KMS-11 (cell line): ENCODE measurements at regions not wholly inside any gene's neighbourhood (a gene's known extent, or its start where the extent isn't known, plus 50 kb on each side); places are given as distances from the start of the nearest gene placed in this dataset.

Experiments used
- H2AFZ ChIP-seq: fragments of 200-600 bp; sonication (generic); 2 replicates; pipeline ENCODE4 v1.6.1; 2016; ENCODE audit warnings: antibody characterized with exemption, mixed run types, low read depth
- H3K27ac ChIP-seq: fragments of 200-600 bp; sonication (generic); 2 replicates; pipeline ENCODE4 v1.6.1; 2016; ENCODE audit warnings: mild to moderate bottlenecking, mixed run types
- H3K27me3 ChIP-seq: fragments of 200-600 bp; sonication (generic); 2 replicates; pipeline ENCODE4 v1.6.1; 2017; ENCODE audit warnings: mild to moderate bottlenecking, low read depth, mixed run types, moderate library complexity; ENCODE audit not compliant: insufficient read depth
- H3K36me3 ChIP-seq: fragments of 200-600 bp; sonication (generic); 2 replicates; pipeline ENCODE4 v1.6.1; 2017; ENCODE audit warnings: mild to moderate bottlenecking, mixed run types; ENCODE audit not compliant: insufficient read depth
- H3K4me1 ChIP-seq: fragments of 200-600 bp; sonication (generic); 2 replicates; pipeline ENCODE4 v1.6.1; 2016; ENCODE audit warnings: mild to moderate bottlenecking, low read depth, mixed run types; ENCODE audit not compliant: poor library complexity, severe bottlenecking
- H3K4me2 ChIP-seq: fragments of 200-600 bp; sonication (generic); 2 replicates; pipeline ENCODE4 v1.7.0; 2016; ENCODE audit warnings: mild to moderate bottlenecking, mixed run types
- H3K4me3 ChIP-seq: fragments of 200-600 bp; sonication (generic); IDR thresholded peaks from 2 replicates; pipeline ENCODE4 v1.6.1; 2017; ENCODE audit warnings: low read depth, low read length, mixed read lengths; ENCODE audit not compliant: insufficient read depth
- H3K79me2 ChIP-seq: fragments of 200-600 bp; sonication (generic); 2 replicates; pipeline ENCODE4 v1.6.1; 2016; ENCODE audit warnings: low read depth, mixed run types; ENCODE audit not compliant: insufficient read depth
- H3K9ac ChIP-seq: fragments of 200-600 bp; sonication (generic); 2 replicates; pipeline ENCODE4 v1.6.1; 2016; ENCODE audit warnings: mild to moderate bottlenecking, mixed run types
- H4K20me1 ChIP-seq: fragments of 200-600 bp; sonication (generic); 2 replicates; pipeline ENCODE4 v1.6.1; 2016; ENCODE audit warnings: mild to moderate bottlenecking, mixed run types; ENCODE audit not compliant: insufficient read depth
- TF ChIP-seq, protein P1 (sequence below): fragments of 200-600 bp; sonication (generic); conservative IDR thresholded peaks from 2 replicates; pipeline ENCODE4 v1.6.1; 2017; ENCODE audit warnings: low read depth, mild to moderate bottlenecking, antibody characterized with exemption, low read length, moderate library complexity, mixed read lengths

DNA sequence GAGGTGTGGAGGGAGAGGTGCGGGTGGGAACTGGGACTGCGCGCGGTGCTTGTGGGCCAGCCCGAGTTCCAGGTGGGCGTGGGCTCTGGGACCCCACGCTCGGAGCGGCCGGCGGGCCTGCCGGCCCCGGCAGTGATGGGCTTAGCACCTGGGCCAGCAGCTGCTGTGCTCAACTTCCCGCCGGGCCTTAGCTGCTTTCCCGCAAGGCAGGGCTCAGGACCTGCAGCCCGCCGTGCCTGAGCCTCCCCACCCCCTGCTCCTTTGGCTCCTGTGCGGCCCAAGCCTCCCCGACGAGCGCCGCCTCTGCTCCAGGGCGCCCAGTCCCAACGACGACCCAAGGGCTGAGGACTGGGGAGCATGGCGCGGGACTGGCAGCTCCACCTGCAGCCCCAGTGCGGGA is 232.7 kb downstream of the FGFR2 start:
- H3K4me1 ChIP-seq, result peaks cover 37% of the 10 kb centered on the region
- no peak overlapping the region for H2AFZ ChIP-seq
- no peaks in the 10 kb centered on the region for H3K79me2 ChIP-seq
- no peak overlapping the region for H3K9ac ChIP-seq
- no peak overlapping the region for H3K27ac ChIP-seq
- TF ChIP-seq, protein P1, sequence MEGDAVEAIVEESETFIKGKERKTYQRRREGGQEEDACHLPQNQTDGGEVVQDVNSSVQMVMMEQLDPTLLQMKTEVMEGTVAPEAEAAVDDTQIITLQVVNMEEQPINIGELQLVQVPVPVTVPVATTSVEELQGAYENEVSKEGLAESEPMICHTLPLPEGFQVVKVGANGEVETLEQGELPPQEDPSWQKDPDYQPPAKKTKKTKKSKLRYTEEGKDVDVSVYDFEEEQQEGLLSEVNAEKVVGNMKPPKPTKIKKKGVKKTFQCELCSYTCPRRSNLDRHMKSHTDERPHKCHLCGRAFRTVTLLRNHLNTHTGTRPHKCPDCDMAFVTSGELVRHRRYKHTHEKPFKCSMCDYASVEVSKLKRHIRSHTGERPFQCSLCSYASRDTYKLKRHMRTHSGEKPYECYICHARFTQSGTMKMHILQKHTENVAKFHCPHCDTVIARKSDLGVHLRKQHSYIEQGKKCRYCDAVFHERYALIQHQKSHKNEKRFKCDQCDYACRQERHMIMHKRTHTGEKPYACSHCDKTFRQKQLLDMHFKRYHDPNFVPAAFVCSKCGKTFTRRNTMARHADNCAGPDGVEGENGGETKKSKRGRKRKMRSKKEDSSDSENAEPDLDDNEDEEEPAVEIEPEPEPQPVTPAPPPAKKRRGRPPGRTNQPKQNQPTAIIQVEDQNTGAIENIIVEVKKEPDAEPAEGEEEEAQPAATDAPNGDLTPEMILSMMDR, result no peak
- no peaks in the 10 kb centered on the region for H3K27me3 ChIP-seq
- no peaks in the 10 kb centered on the region for H3K36me3 ChIP-seq
- H3K4me2 ChIP-seq, result no peak overlapping the region
- H3K4me3 ChIP-seq, result no peak overlapping the region
- no peaks in the 10 kb centered on the region for H4K20me1 ChIP-seq

DNA sequence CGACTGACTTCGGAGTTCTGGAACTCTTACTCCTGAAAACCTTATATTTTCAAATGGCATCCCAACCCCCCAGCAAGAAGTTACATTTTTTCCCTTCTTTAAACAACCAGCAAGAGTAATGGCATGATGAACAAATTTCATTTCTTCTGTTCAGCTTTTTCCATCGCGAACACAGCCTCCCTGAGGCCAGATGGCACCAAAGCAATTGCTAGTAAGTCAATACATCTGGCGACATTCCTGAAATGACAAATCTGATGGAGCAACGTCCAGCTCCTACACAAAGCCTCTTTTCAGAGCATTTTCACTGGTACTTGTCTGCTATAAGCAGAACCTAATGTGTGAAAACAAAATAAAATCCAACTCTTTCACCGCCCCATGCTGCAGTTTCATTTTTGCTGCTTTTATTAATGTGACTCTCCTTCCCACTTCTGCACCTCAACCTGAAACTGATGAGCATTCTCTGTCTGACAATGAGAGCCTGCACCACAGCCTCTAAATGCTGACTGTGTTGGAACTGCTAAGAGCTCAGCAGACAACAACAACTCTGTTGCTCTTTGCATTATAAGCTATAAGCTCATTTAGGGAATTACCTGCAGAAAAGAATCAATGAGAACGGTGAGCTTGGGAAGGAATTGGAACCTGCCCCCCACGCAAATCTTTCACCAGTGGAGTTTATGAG is 229.8 kb downstream of the FGFR2 start:
- Histone ChIP-seq H3K4me1 (peaks cover 48% of the 10 kb centered on the region), H4K20me1 (no peaks in the 10 kb centered on the region), H3K4me3 (no peak overlapping the region), H3K27ac (peak overlapping the region; percentile 80), H3K9ac (peak overlapping the region; percentile 50), H2AFZ (peak overlapping the region; percentile 57), H3K27me3 (no peaks in the 10 kb centered on the region), H3K4me2 (peak overlapping the region; percentile 69), H3K79me2 (no peaks in the 10 kb centered on the region), H3K36me3 (no peaks in the 10 kb centered on the region)
- TF ChIP-seq, protein P1, result no peak

DNA sequence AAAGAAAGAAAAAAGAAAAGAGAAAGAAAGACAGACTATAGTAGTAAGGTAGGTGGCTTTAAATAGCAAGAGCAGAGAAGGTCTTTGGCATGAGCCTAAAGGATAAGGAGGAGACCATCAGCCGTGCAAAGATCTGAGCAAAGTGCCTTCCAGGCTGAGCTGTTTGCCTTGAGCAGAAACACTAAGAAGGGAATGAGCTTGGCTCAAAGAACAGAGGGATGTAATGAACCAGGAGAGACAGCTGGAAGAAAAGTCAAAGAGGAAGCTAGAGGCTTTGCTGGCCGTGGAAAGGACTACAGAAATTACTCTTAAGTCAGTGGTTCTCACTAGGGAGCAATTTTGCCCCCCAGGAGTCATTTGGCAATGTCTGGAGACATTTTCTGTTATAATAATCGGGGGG is 228.6 kb downstream of the FGFR2 start:
- TF ChIP-seq, protein P1, result no peak
- no peak overlapping the region for H3K9ac ChIP-seq
- H3K27ac ChIP-seq, result no peak overlapping the region; the same call in 1 of the 2 replicates
- H3K4me2 ChIP-seq, result peak overlapping the region; percentile 69; the same call in 1 of the 2 replicates
- peaks cover 53% of the 10 kb centered on the region for H3K4me1 ChIP-seq
- no peaks in the 10 kb centered on the region for H3K79me2 ChIP-seq
- H3K4me3 ChIP-seq, result no peak overlapping the region
- H2AFZ ChIP-seq, result peak overlapping the region; percentile 57; the same call in 1 of the 2 replicates
- H3K36me3 ChIP-seq, result no peaks in the 10 kb centered on the region
- no peaks in the 10 kb centered on the region for H3K27me3 ChIP-seq
- H4K20me1 ChIP-seq, result no peaks in the 10 kb centered on the region

DNA sequence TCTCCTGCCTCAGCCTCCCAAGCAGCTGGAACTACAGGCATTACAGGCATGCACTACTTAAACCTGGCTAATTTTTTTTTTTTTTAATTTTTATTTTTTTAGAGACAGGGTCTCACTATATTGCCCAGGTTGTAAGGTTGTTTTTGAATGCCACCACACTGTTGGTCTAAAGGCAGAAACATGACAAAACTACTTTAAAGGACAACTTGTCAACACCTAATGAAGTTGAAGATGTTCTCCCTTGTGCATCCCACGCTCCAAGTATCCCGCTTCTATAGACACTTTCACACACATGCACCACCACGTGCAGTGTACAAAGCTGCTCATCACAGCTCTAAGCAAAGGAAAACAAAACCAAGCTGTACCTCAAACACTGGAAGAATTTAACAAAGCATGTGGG is 226.4 kb downstream of the FGFR2 start:
- Histone ChIP-seq H3K4me3 (no peak overlapping the region), H3K36me3 (no peaks in the 10 kb centered on the region), H2AFZ (no peak overlapping the region), H3K27ac (no peak overlapping the region), H3K79me2 (no peaks in the 10 kb centered on the region), H3K27me3 (no peaks in the 10 kb centered on the region), H3K4me2 (no peak overlapping the region), H4K20me1 (no peaks in the 10 kb centered on the region), H3K4me1 (peaks cover 50% of the 10 kb centered on the region), H3K9ac (no peak overlapping the region)
- TF ChIP-seq, protein P1, result no peak
